Astrocyte (in vitro differentiated cells and primary cell): ENCODE measurements at regions not wholly inside any gene's neighbourhood (a gene's known extent, or its start where the extent isn't known, plus 50 kb on each side); places are given as distances from the start of the nearest gene placed in this dataset.
"Not testable (repeated sequence)": the region's sequence is repeated elsewhere in the genome, so short reads cannot be mapped to it uniquely, and the experiment has no call there.

ENCODE experiments used
- DNase-seq: peaks from one replicate; pipeline ENCODE4 v3.0.0-alpha.2; 2010; ENCODE audit warnings: low read depth
- FAIRE-seq: peaks from 2 replicates; lab custom pipeline; 2011; peaks lifted over from hg19 to GRCh38; lab: Jason Lieb, UNC
- H2AFZ ChIP-seq: 2 replicates; pipeline ENCODE4 v1.6.0; 2012; ENCODE audit warnings: low read depth, low read length, inconsistent platforms
- H3K27ac ChIP-seq: 2 replicates; pipeline ENCODE4 v1.5.1; 2011; ENCODE audit warnings: low read depth, low read length, inconsistent platforms
- H3K27me3 ChIP-seq: 2 replicates; pipeline ENCODE4 v1.6.0; 2011; ENCODE audit warnings: low read length, inconsistent platforms; ENCODE audit not compliant: insufficient read depth
- H3K36me3 ChIP-seq: 2 replicates; pipeline ENCODE4 v1.5.1; 2011; ENCODE audit warnings: low read length, inconsistent platforms; ENCODE audit not compliant: insufficient read depth
- H3K4me1 ChIP-seq: 2 replicates; pipeline ENCODE4 v1.5.1; 2011; ENCODE audit warnings: low read length, inconsistent platforms; ENCODE audit not compliant: insufficient read depth
- H3K4me2 ChIP-seq: 2 replicates; pipeline ENCODE4 v1.6.0; 2012; ENCODE audit warnings: low read length, inconsistent platforms
- H3K4me3 ChIP-seq: 2 replicates; pipeline ENCODE4 v1.5.1; 2011; ENCODE audit warnings: low read depth, mild to moderate bottlenecking, low read length, inconsistent platforms; ENCODE audit not compliant: insufficient read depth
- H3K79me2 ChIP-seq: 2 replicates; pipeline ENCODE4 v1.6.0; 2012; ENCODE audit warnings: mild to moderate bottlenecking, low read length, inconsistent platforms; ENCODE audit not compliant: insufficient read depth
- H3K9ac ChIP-seq: 2 replicates; pipeline ENCODE4 v1.6.0; 2012; ENCODE audit warnings: mild to moderate bottlenecking, low read length, inconsistent platforms
- H3K9me3 ChIP-seq: 2 replicates; pipeline ENCODE4 v1.5.1; 2012; ENCODE audit warnings: low read depth, mild to moderate bottlenecking, low read length, inconsistent platforms; ENCODE audit not compliant: insufficient read depth
- H4K20me1 ChIP-seq: 2 replicates; pipeline ENCODE4 v1.6.0; 2012; ENCODE audit warnings: low read length, inconsistent platforms; ENCODE audit not compliant: insufficient read depth
- H3K27ac Mint-ChIP-seq: one replicate; pipeline ENCODE4 v1.8.0; 2021; ENCODE audit warnings: mild to moderate bottlenecking, mixed read lengths; ENCODE audit not compliant: unreplicated experiment
- H3K27me3 Mint-ChIP-seq: one replicate; pipeline ENCODE4 v1.8.0; 2021; ENCODE audit warnings: low read depth, mixed read lengths; ENCODE audit not compliant: unreplicated experiment
- H3K36me3 Mint-ChIP-seq: one replicate; pipeline ENCODE4 v1.8.0; 2021; ENCODE audit warnings: low read depth, mixed read lengths; ENCODE audit not compliant: unreplicated experiment
- H3K4me1 Mint-ChIP-seq: one replicate; pipeline ENCODE4 v1.8.0; 2021; ENCODE audit warnings: low read depth, mixed read lengths; ENCODE audit not compliant: unreplicated experiment
- H3K4me3 Mint-ChIP-seq: one replicate; pipeline ENCODE4 v1.8.0; 2021; ENCODE audit warnings: mild to moderate bottlenecking, moderate library complexity, mixed read lengths; ENCODE audit not compliant: unreplicated experiment
- H3K9me3 Mint-ChIP-seq: one replicate; pipeline ENCODE4 v1.8.0; 2021; ENCODE audit warnings: mild to moderate bottlenecking, mixed read lengths; ENCODE audit not compliant: unreplicated experiment
- EZH2 ChIP-seq: IDR thresholded peaks from 2 replicates; pipeline ENCODE4 v1.6.1; 2012; ENCODE audit warnings: mild to moderate bottlenecking, low read length, inconsistent platforms; ENCODE audit not compliant: insufficient read depth
- TF ChIP-seq, protein P1 (sequence below): IDR thresholded peaks from 2 replicates; pipeline ENCODE4 v1.5.1; 2011; ENCODE audit warnings: low read depth, mild to moderate bottlenecking, inconsistent platforms, low read length, moderate library complexity; ENCODE audit not compliant: insufficient read depth

DNA sequence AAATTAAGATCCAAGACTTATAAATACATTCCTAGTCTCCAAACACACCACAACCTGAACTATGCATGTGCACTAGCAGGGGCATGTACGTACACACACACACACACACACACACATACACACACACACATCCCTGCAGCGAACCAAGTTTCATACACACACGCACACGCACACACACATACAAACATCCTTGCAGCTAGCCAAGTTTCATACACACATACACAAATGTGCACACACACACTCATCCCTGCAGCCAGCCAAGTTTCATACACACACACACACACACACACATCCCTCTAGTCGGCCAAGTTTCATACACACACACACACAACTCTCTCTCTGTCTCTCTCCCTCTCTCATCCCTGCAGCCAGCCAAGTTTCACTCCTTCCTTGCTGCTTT is 82.7 kb upstream of the WIPF3 start:
- Mint-ChIP-seq H3K9me3 (peaks cover 2% of the 10 kb centered on the region), H3K27me3 (no peaks in the 10 kb centered on the region), H3K4me3 (peak overlapping the region; percentile 55), H3K27ac (peak overlapping the region; percentile 93), H3K36me3 (no peaks in the 10 kb centered on the region), H3K4me1 (peaks cover 14% of the 10 kb centered on the region)
- H3K4me3 ChIP-seq, result no peak overlapping the region
- H4K20me1 ChIP-seq, result no peaks in the 10 kb centered on the region
- TF ChIP-seq EZH2, result no peak
- TF ChIP-seq, protein P1, sequence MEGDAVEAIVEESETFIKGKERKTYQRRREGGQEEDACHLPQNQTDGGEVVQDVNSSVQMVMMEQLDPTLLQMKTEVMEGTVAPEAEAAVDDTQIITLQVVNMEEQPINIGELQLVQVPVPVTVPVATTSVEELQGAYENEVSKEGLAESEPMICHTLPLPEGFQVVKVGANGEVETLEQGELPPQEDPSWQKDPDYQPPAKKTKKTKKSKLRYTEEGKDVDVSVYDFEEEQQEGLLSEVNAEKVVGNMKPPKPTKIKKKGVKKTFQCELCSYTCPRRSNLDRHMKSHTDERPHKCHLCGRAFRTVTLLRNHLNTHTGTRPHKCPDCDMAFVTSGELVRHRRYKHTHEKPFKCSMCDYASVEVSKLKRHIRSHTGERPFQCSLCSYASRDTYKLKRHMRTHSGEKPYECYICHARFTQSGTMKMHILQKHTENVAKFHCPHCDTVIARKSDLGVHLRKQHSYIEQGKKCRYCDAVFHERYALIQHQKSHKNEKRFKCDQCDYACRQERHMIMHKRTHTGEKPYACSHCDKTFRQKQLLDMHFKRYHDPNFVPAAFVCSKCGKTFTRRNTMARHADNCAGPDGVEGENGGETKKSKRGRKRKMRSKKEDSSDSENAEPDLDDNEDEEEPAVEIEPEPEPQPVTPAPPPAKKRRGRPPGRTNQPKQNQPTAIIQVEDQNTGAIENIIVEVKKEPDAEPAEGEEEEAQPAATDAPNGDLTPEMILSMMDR, result no peak
- H2AFZ ChIP-seq, result peak overlapping the region; percentile 11
- H3K9ac ChIP-seq, result no peak overlapping the region
- H3K4me2 ChIP-seq, result peak overlapping the region; percentile 69
- H3K79me2 ChIP-seq, result no peaks in the 10 kb centered on the region
- peaks cover 12% of the 10 kb centered on the region for H3K27me3 ChIP-seq
- H3K27ac ChIP-seq, result no peak overlapping the region
- DNase-seq, result peak; percentile 73
- no peaks in the 10 kb centered on the region for H3K36me3 ChIP-seq
- H3K4me1 ChIP-seq, result peaks cover 10% of the 10 kb centered on the region
- H3K9me3 ChIP-seq, result no peaks in the 10 kb centered on the region
- FAIRE-seq, result no peak

DNA sequence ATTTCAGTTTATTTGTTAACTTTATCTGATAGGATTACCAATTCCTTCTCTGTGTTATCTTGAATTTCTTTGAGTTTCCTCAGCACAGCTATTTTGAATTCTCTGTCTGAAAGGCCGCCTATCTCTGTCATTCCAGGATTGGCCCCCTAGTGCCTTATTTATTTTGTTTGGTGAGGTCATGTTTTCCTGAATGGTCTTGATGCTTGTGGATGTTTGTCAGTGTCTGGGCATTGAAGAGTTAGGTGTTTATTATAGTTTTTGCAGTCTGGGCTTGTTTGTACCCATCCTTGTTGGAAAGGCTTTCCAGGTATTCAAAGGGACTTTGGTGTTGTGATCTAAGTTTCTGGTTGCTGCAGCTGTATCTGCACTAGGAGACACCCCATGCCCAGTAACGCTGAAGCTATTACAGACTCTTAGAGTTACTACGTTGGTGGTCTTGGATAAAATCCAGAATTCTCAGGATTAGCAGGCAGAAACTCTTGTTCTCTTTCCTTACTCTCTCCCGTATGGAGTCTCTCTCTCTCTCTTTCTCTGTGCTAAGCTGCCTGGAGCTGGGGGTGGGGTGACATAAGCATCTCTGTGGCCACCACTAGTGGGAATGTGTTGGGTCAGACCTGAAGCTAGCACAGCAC is 76.7 kb upstream of the WIPF3 start:
- H3K4me1 ChIP-seq, H3K4me3 ChIP-seq, H2AFZ ChIP-seq, FAIRE-seq, H3K9me3 ChIP-seq, H3K36me3 Mint-ChIP-seq, H3K9ac ChIP-seq, H3K79me2 ChIP-seq, H3K36me3 ChIP-seq, H3K4me3 Mint-ChIP-seq, H3K27ac ChIP-seq, H4K20me1 ChIP-seq, H3K4me2 ChIP-seq, H3K9me3 Mint-ChIP-seq, H3K4me1 Mint-ChIP-seq, H3K27me3 Mint-ChIP-seq: not testable (repeated sequence)
- peak overlapping the region; percentile 50 for H3K27ac Mint-ChIP-seq
- peak; percentile 25 for DNase-seq
- H3K27me3 ChIP-seq, result peaks cover 10% of the 10 kb centered on the region

GRCh38 chr7:29734246-29734731 is 72.0 kb upstream of the WIPF3 start:
- no peaks in the 10 kb centered on the region for H3K36me3 Mint-ChIP-seq
- Histone ChIP-seq H3K36me3 (no peaks in the 10 kb centered on the region), H2AFZ (no peak overlapping the region), H3K9me3 (no peaks in the 10 kb centered on the region), H3K9ac (no peak overlapping the region), H3K79me2 (no peaks in the 10 kb centered on the region), H3K4me3 (no peak overlapping the region), H3K4me1 (peaks cover 4% of the 10 kb centered on the region), H4K20me1 (no peaks in the 10 kb centered on the region), H3K27me3 (peaks cover 3% of the 10 kb centered on the region), H3K4me2 (no peak overlapping the region), H3K27ac (no peak overlapping the region)
- TF ChIP-seq EZH2, result no peak
- TF ChIP-seq, protein P1, result no peak
- DNase-seq (no peak), FAIRE-seq (no peak)
- H3K4me1 Mint-ChIP-seq, result no peaks in the 10 kb centered on the region
- H3K27ac Mint-ChIP-seq, result no peak overlapping the region
- no peaks in the 10 kb centered on the region for H3K9me3 Mint-ChIP-seq
- H3K4me3 Mint-ChIP-seq, result no peak overlapping the region
- H3K27me3 Mint-ChIP-seq, result no peaks in the 10 kb centered on the region

GRCh38 chr7:29747645-29748245 is 58.6 kb upstream of the WIPF3 start:
- H3K4me2 ChIP-seq, H3K4me3 Mint-ChIP-seq, H3K36me3 Mint-ChIP-seq, H3K27me3 ChIP-seq, H2AFZ ChIP-seq, H3K27ac ChIP-seq, H3K9me3 ChIP-seq, H3K27ac Mint-ChIP-seq, H3K79me2 ChIP-seq, H4K20me1 ChIP-seq, H3K4me1 ChIP-seq, H3K4me3 ChIP-seq, H3K9me3 Mint-ChIP-seq, H3K27me3 Mint-ChIP-seq, DNase-seq, FAIRE-seq, H3K9ac ChIP-seq, H3K4me1 Mint-ChIP-seq, H3K36me3 ChIP-seq: not testable (repeated sequence)
